GM12891 (cell line): ENCODE measurements at regions not wholly inside any gene's neighbourhood (a gene's known extent, or its start where the extent isn't known, plus 50 kb on each side); places are given as distances from the start of the nearest gene placed in this dataset.

Experiments used
- POLR2A ChIP-seq: IDR thresholded peaks from 2 replicates; pipeline ENCODE4 v1.6.1; 2011; ENCODE audit warnings: low read depth, low read length, control low read depth
- POLR2AphosphoS5 ChIP-seq: IDR thresholded peaks from 2 replicates; pipeline ENCODE4 v1.6.1; 2011; ENCODE audit warnings: low read depth, low read length, control low read depth
- POU2F2 ChIP-seq: IDR thresholded peaks from 2 replicates; pipeline ENCODE4 v1.6.1; 2011; ENCODE audit warnings: low read depth, mild to moderate bottlenecking, control low read depth, low read length, moderate library complexity

DNA sequence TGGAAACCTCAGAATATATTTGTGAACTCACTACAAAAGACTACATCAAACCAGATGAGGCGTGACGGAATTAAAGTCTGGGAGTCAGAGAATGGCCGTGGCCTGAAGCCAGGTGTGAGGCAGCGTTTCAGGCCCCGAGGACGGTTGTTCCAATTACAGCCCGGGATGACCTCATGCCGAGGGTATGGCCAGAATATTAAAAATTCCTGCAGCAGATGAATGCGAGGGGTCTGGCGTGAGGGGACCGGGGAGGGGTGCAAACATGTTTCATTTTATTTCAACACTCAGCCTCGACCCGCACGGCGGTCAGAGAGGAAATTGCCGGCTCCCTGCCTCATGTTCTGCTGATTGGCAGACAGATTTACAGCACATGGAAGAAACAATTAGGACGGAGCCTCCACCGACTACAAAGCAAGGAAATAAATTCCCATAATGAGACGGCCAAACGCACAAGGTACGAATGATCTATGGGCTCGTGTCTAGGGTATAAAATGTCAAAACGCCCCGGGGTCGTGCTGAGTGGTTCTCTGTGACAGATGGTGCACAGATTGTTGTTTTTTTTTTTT is 289.7 kb downstream of the SHOX start:
- TF ChIP-seq POLR2AphosphoS5 (no peak), POLR2A (no peak), POU2F2 (no peak)
